Activated CD4-positive, alpha-beta T cell treated with anti-CD3 and anti-CD28 coated beads, Interleukin-2, Interleukin-6, amounts not matched to agents 100 ng/mL and 50 ng/mL, durations not matched to agents 16 hours and 8 hours (primary cell): ENCODE measurements at regions not wholly inside any gene's neighbourhood (a gene's known extent, or its start where the extent isn't known, plus 50 kb on each side); places are given as distances from the start of the nearest gene placed in this dataset.
"Not testable (repeated sequence)": the region's sequence is repeated elsewhere in the genome, so short reads cannot be mapped to it uniquely, and the experiment has no call there.

Source experiments
- DNase-seq: peaks from one replicate; pipeline ENCODE4 v3.0.0-alpha.2; 2020

- DNase-seq = no peak
Observed at GRCh38 chr5:135110785-135111596, 77.0 kb upstream of the PITX1 start.

- no peak for DNase-seq
Observed at GRCh38 chr5:135108992-135109391, 75.0 kb upstream of the PITX1 start.

- no peak for DNase-seq
Observed at GRCh38 chr5:135108569-135108968, 74.5 kb upstream of the PITX1 start.

GRCh38 chr5:135107986-135108385 lies 74.0 kb upstream of the PITX1 start:
- DNase-seq = no peak

GRCh38 chr5:135106610-135107471 lies 72.8 kb upstream of the PITX1 start:
- no peak for DNase-seq

GRCh38 chr5:135106136-135106535 lies 72.1 kb upstream of the PITX1 start:
- DNase-seq = no peak

- DNase-seq = no peak
Observed at GRCh38 chr5:135105105-135105484, 71.1 kb upstream of the PITX1 start.

GRCh38 chr5:135103575-135103853 lies 69.5 kb upstream of the PITX1 start:
- DNase-seq = no peak

- DNase-seq = no peak
Observed at GRCh38 chr5:135102716-135103574, 68.9 kb upstream of the PITX1 start.

- DNase-seq = no peak
Observed at GRCh38 chr5:135100431-135100830, 66.4 kb upstream of the PITX1 start.

- DNase-seq = no peak
Observed at GRCh38 chr5:135100011-135100410, 66.0 kb upstream of the PITX1 start.

GRCh38 chr5:135097390-135097789 lies 63.4 kb upstream of the PITX1 start:
- no peak for DNase-seq

- DNase-seq = no peak
Observed at GRCh38 chr5:135095871-135096270, 61.8 kb upstream of the PITX1 start.

GRCh38 chr5:135095052-135095715 lies 61.2 kb upstream of the PITX1 start:
- DNase-seq = no peak

GRCh38 chr5:135094339-135095051 lies 60.5 kb upstream of the PITX1 start:
- DNase-seq = no peak

GRCh38 chr5:135093483-135093882 lies 59.5 kb upstream of the PITX1 start:
- DNase-seq = not testable (repeated sequence)

GRCh38 chr5:135092476-135092875 lies 58.4 kb upstream of the PITX1 start:
- DNase-seq = no peak

GRCh38 chr5:135091286-135091685 lies 57.3 kb upstream of the PITX1 start:
- no peak for DNase-seq

GRCh38 chr5:135089912-135090311 lies 55.9 kb upstream of the PITX1 start:
- DNase-seq = no peak

- no peak for DNase-seq
Observed at GRCh38 chr5:135088911-135089310, 54.9 kb upstream of the PITX1 start.

- no peak for DNase-seq
Observed at GRCh38 chr5:135087950-135088349, 53.9 kb upstream of the PITX1 start.
